Stomach (tissue), 4 donors: ENCODE measurements at regions not wholly inside any gene's neighbourhood (a gene's known extent, or its start where the extent isn't known, plus 50 kb on each side); places are given as distances from the start of the nearest gene placed in this dataset.

Experiments used
- CTCF ChIP-seq, 7 experiments: fragments of 450-650 bp in 4 of 7; fragments of 200-600 bp in 3 of 7; sonication (generic) in 3 of 7; IDR thresholded peaks; one replicate each; pipeline ENCODE4 v1.5.1; 2016 to 2019; ENCODE audit warnings: antibody characterized with exemption in 7 of 7, control low read depth in 2 of 7, mild to moderate bottlenecking in 1 of 7
- EP300 ChIP-seq: sonication (generic); formaldehyde crosslinking; IDR thresholded peaks from one replicate; pipeline ENCODE4 v1.6.1; 2017; ENCODE audit warnings: antibody characterized with exemption
- POLR2AphosphoS5 ChIP-seq, 3 donors: sonication (generic); formaldehyde crosslinking; IDR thresholded peaks; one replicate each; pipeline ENCODE4 v1.6.1; 2016; ENCODE audit warnings: antibody characterized with exemption in 3 of 3

GRCh38 chr4:79552311-79552710, 144.3 kb upstream of the GK2 start:
- no peak for TF ChIP-seq CTCF (IDR thresholded peaks at IDR 0.05)
- no peak for TF ChIP-seq EP300
- TF ChIP-seq POLR2AphosphoS5 (IDR thresholded peaks at IDR 0.05), result no peak
